ENCODE measurements at regions not wholly inside any gene's neighbourhood (a gene's known extent, or its start where the extent isn't known, plus 50 kb on each side); places are given as distances from the start of the nearest gene placed in this dataset.
"Not testable (repeated sequence)": the region's sequence is repeated elsewhere in the genome, so short reads cannot be mapped to it uniquely, and the experiment has no call there.

GRCh38 chr3:82558081-82558480, 796.6 kb upstream of the GBE1 start:
- H3K4me3 Mint-ChIP-seq: no peak overlapping the region
- no peaks in the 10 kb centered on the region for H3K4me1 Mint-ChIP-seq (ENCODE audit: low read depth)
- H3K36me3 Mint-ChIP-seq (ENCODE audit: insufficient read depth in 2 of 2): no peaks in the 10 kb centered on the region
- no peaks in the 10 kb centered on the region for H3K27me3 Mint-ChIP-seq (ENCODE audit: low read depth)
- ATAC-seq (replicated peaks in 1 of 2) (no peak), DNase-seq (no peak)
- H3K9me3 Mint-ChIP-seq: peaks cover 2% of the 10 kb centered on the region in 2 donors
- H3K27ac Mint-ChIP-seq: no peak overlapping the region

- DNase-seq (no peak), ATAC-seq (replicated peaks in 1 of 2) (no peak)
- Mint-ChIP-seq H3K36me3 (ENCODE audit: insufficient read depth in 2 of 2) (no peaks in the 10 kb centered on the region), H3K4me1 (ENCODE audit: low read depth) (no peaks in the 10 kb centered on the region), H3K27me3 (ENCODE audit: low read depth) (no peaks in the 10 kb centered on the region), H3K4me3 (no peak overlapping the region), H3K9me3 (peaks cover 6 to 7% of the 10 kb centered on the region in 2 donors), H3K27ac (no peak overlapping the region)
Observed at GRCh38 chr3:82556113-82556512, 794.7 kb upstream of the GBE1 start.

- H3K9me3 Mint-ChIP-seq; H3K27me3 Mint-ChIP-seq (ENCODE audit: low read depth); DNase-seq; ATAC-seq (replicated peaks in 1 of 2); H3K4me3 Mint-ChIP-seq; H3K4me1 Mint-ChIP-seq (ENCODE audit: low read depth); H3K36me3 Mint-ChIP-seq (ENCODE audit: insufficient read depth in 2 of 2); H3K27ac Mint-ChIP-seq: not testable (repeated sequence)
Observed at GRCh38 chr3:82542556-82542955, 781.1 kb upstream of the GBE1 start.

GRCh38 chr3:82521657-82522056, 760.2 kb upstream of the GBE1 start:
- Mint-ChIP-seq H3K27me3 (ENCODE audit: low read depth) (no peaks in the 10 kb centered on the region), H3K36me3 (ENCODE audit: insufficient read depth in 2 of 2) (peaks cover 0 to 2% of the 10 kb centered on the region in 2 donors), H3K4me3 (no peak overlapping the region), H3K9me3 (peaks cover 9 to 19% of the 10 kb centered on the region in 2 donors), H3K27ac (no peak overlapping the region), H3K4me1 (ENCODE audit: low read depth) (no peaks in the 10 kb centered on the region)
- no peak for ATAC-seq (replicated peaks in 1 of 2)
- no peak for DNase-seq

- ATAC-seq (replicated peaks in 1 of 2) (no peak), DNase-seq (no peak)
- no peaks in the 10 kb centered on the region for H3K27me3 Mint-ChIP-seq (ENCODE audit: low read depth)
- peaks cover 9 to 18% of the 10 kb centered on the region in 2 donors for H3K9me3 Mint-ChIP-seq
- H3K27ac Mint-ChIP-seq: no peak overlapping the region
- H3K4me3 Mint-ChIP-seq: no peak overlapping the region
- H3K36me3 Mint-ChIP-seq (ENCODE audit: insufficient read depth in 2 of 2): peaks cover 0 to 2% of the 10 kb centered on the region in 2 donors
- H3K4me1 Mint-ChIP-seq (ENCODE audit: low read depth): no peaks in the 10 kb centered on the region
Observed at GRCh38 chr3:82520846-82521245, 759.4 kb upstream of the GBE1 start.

GRCh38 chr3:82509951-82510603, 748.6 kb upstream of the GBE1 start:
- H3K4me3 Mint-ChIP-seq: no peak overlapping the region
- no peak overlapping the region for H3K27ac Mint-ChIP-seq
- H3K4me1 Mint-ChIP-seq (ENCODE audit: low read depth): no peaks in the 10 kb centered on the region
- no peaks in the 10 kb centered on the region for H3K36me3 Mint-ChIP-seq (ENCODE audit: insufficient read depth in 2 of 2)
- DNase-seq (no peak), ATAC-seq (replicated peaks in 1 of 2) (no peak)
- no peaks in the 10 kb centered on the region for H3K27me3 Mint-ChIP-seq (ENCODE audit: low read depth)
- peaks cover 3 to 4% of the 10 kb centered on the region in 2 donors for H3K9me3 Mint-ChIP-seq

GRCh38 chr3:82509106-82509842, 747.8 kb upstream of the GBE1 start:
- H3K27me3 Mint-ChIP-seq (ENCODE audit: low read depth): no peaks in the 10 kb centered on the region
- no peaks in the 10 kb centered on the region for H3K4me1 Mint-ChIP-seq (ENCODE audit: low read depth)
- no peak overlapping the region for H3K27ac Mint-ChIP-seq
- H3K9me3 Mint-ChIP-seq: peaks cover 3 to 4% of the 10 kb centered on the region in 2 donors
- H3K4me3 Mint-ChIP-seq: no peak overlapping the region
- DNase-seq (no peak), ATAC-seq (replicated peaks in 1 of 2) (no peak)
- H3K36me3 Mint-ChIP-seq (ENCODE audit: insufficient read depth in 2 of 2): no peaks in the 10 kb centered on the region

GRCh38 chr3:82506204-82506603, 744.8 kb upstream of the GBE1 start:
- Mint-ChIP-seq H3K4me1 (ENCODE audit: low read depth) (no peaks in the 10 kb centered on the region), H3K36me3 (ENCODE audit: insufficient read depth in 2 of 2) (no peaks in the 10 kb centered on the region), H3K4me3 (no peak overlapping the region), H3K27me3 (ENCODE audit: low read depth) (no peaks in the 10 kb centered on the region), H3K9me3 (peaks cover 0 to 3% of the 10 kb centered on the region in 2 donors), H3K27ac (no peak overlapping the region)
- DNase-seq (no peak), ATAC-seq (replicated peaks in 1 of 2) (no peak)

GRCh38 chr3:82505079-82505756, 743.8 kb upstream of the GBE1 start:
- peaks cover 2 to 3% of the 10 kb centered on the region in 2 donors for H3K9me3 Mint-ChIP-seq
- H3K27me3 Mint-ChIP-seq (ENCODE audit: low read depth): no peaks in the 10 kb centered on the region
- H3K27ac Mint-ChIP-seq: no peak overlapping the region
- no peaks in the 10 kb centered on the region for H3K36me3 Mint-ChIP-seq (ENCODE audit: insufficient read depth in 2 of 2)
- DNase-seq (no peak), ATAC-seq (replicated peaks in 1 of 2) (no peak)
- H3K4me3 Mint-ChIP-seq: no peak overlapping the region
- H3K4me1 Mint-ChIP-seq (ENCODE audit: low read depth): no peaks in the 10 kb centered on the region

GRCh38 chr3:82498186-82498585, 736.7 kb upstream of the GBE1 start:
- Mint-ChIP-seq H3K4me1 (ENCODE audit: low read depth) (no peaks in the 10 kb centered on the region), H3K9me3 (peaks cover 6 to 8% of the 10 kb centered on the region in 2 donors), H3K36me3 (ENCODE audit: insufficient read depth in 2 of 2) (no peaks in the 10 kb centered on the region), H3K27ac (no peak overlapping the region), H3K27me3 (ENCODE audit: low read depth) (no peaks in the 10 kb centered on the region), H3K4me3 (no peak overlapping the region)
- ATAC-seq (replicated peaks in 1 of 2) (no peak), DNase-seq (no peak)

- no peak overlapping the region for H3K27ac Mint-ChIP-seq
Observed at GRCh38 chr3:82496890-82497560, 735.6 kb upstream of the GBE1 start.

GRCh38 chr3:82495655-82496054, 734.2 kb upstream of the GBE1 start:
- no peak overlapping the region for H3K27ac Mint-ChIP-seq

More at GRCh38 chr3:82496890-82497560, 735.6 kb upstream of the GBE1 start:
- DNase-seq (no peak), ATAC-seq (replicated peaks in 1 of 2) (no peak)
- Mint-ChIP-seq H3K4me3 (no peak overlapping the region), H3K4me1 (ENCODE audit: low read depth) (no peaks in the 10 kb centered on the region), H3K36me3 (ENCODE audit: insufficient read depth in 2 of 2) (no peaks in the 10 kb centered on the region), H3K9me3 (peaks cover 6 to 8% of the 10 kb centered on the region in 2 donors), H3K27me3 (ENCODE audit: low read depth) (no peaks in the 10 kb centered on the region)

GRCh38 chr3:82494977-82495489, 733.6 kb upstream of the GBE1 start:
- Mint-ChIP-seq H3K27me3 (ENCODE audit: low read depth) (no peaks in the 10 kb centered on the region), H3K4me3 (no peak overlapping the region), H3K9me3 (peaks cover 6 to 8% of the 10 kb centered on the region in 2 donors), H3K36me3 (ENCODE audit: insufficient read depth in 2 of 2) (no peaks in the 10 kb centered on the region), H3K27ac (no peak overlapping the region), H3K4me1 (ENCODE audit: low read depth) (no peaks in the 10 kb centered on the region)
- DNase-seq (no peak), ATAC-seq (replicated peaks in 1 of 2) (no peak)

More at GRCh38 chr3:82495655-82496054, 734.2 kb upstream of the GBE1 start:
- Mint-ChIP-seq H3K4me1 (ENCODE audit: low read depth) (no peaks in the 10 kb centered on the region), H3K4me3 (no peak overlapping the region), H3K27me3 (ENCODE audit: low read depth) (no peaks in the 10 kb centered on the region), H3K36me3 (ENCODE audit: insufficient read depth in 2 of 2) (no peaks in the 10 kb centered on the region), H3K9me3 (peaks cover 6% of the 10 kb centered on the region in 2 donors)
- ATAC-seq (replicated peaks in 1 of 2) (no peak), DNase-seq (no peak)

Measured in activated T-cell treated with anti-CD3 and anti-CD28 coated beads, Interleukin-2, amount 50 U/mL, for 72 hours (primary cell).